ENCODE measurements at regions not wholly inside any gene's neighbourhood (a gene's known extent, or its start where the extent isn't known, plus 50 kb on each side); places are given as distances from the start of the nearest gene placed in this dataset.

- peak overlapping the region; percentile 55 for H3K27ac ChIP-seq (ENCODE audit: poor library complexity, severe bottlenecking)
- H3K36me3 ChIP-seq (ENCODE audit: low read depth) = no peaks in the 10 kb centered on the region
- peaks cover 56% of the 10 kb centered on the region for H3K4me1 ChIP-seq (ENCODE audit: insufficient read depth, poor library complexity, severe bottlenecking)
- ATAC-seq (ENCODE audit: low read depth) = no peak
- no peaks in the 10 kb centered on the region for H3K9me3 ChIP-seq (ENCODE audit: severe bottlenecking)
- no peak for TF ChIP-seq CTCF (IDR thresholded peaks at IDR 0.05; ENCODE audit: poor library complexity, severe bottlenecking)
- H3K27me3 ChIP-seq (ENCODE audit: insufficient read depth, poor library complexity, severe bottlenecking) = no peaks in the 10 kb centered on the region
- H3K4me3 ChIP-seq (ENCODE audit: severe bottlenecking) = no peak overlapping the region
- DNase-seq (ENCODE audit: low spot score) = no peak
Observed at GRCh38 chr13:106099765-106100164, 435.7 kb downstream of the EFNB2 start.

DNA sequence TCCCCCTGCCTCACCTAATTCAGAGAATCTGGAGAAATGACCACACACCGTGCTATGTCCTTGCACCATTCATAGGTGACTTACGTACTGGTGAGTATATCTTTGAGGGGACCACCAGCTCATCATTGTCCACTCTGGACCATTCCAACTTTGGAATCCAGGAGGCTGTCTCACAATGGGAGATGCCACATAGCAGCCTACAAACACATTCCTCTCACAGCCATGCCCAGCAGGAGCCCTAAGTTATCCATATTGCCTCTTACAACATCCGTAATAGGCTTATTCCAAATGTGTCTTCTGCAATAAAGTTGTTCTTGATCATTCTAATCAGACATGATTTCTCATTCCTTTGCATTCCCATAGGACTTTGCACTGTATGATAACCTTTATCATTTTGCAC is 436.7 kb downstream of the EFNB2 start:
- Histone ChIP-seq H3K4me1 (ENCODE audit: insufficient read depth, poor library complexity, severe bottlenecking) (peaks cover 46% of the 10 kb centered on the region), H3K27ac (ENCODE audit: poor library complexity, severe bottlenecking) (no peak overlapping the region), H3K36me3 (ENCODE audit: low read depth) (no peaks in the 10 kb centered on the region), H3K9me3 (ENCODE audit: severe bottlenecking) (no peaks in the 10 kb centered on the region), H3K4me3 (ENCODE audit: severe bottlenecking) (no peak overlapping the region), H3K27me3 (ENCODE audit: insufficient read depth, poor library complexity, severe bottlenecking) (no peaks in the 10 kb centered on the region)
- no peak for ATAC-seq (ENCODE audit: low read depth)
- no peak for TF ChIP-seq CTCF (IDR thresholded peaks at IDR 0.05; ENCODE audit: poor library complexity, severe bottlenecking)
- no peak for DNase-seq (ENCODE audit: low spot score)

DNA sequence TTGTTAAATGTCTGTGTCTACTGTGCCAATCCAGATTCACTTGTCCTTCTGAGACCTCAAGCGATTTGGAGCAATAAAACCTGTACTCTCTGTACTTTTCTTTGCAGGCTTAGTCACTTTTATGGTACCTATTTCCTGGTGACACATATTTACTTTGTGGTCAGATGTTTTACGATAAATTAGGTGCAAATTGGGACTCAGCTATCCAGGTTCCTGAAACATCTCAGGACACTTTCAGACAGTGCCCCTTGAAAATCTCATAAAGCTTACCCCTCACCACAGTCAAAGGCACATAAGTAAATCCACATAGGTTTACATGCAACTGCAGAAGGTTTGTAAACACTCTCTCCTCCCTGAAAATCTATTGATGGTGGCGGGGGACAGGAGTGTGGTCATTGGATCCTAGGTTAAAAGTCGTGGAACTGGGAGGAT is 438.8 kb downstream of the EFNB2 start:
- no peak for TF ChIP-seq CTCF (IDR thresholded peaks at IDR 0.05; ENCODE audit: poor library complexity, severe bottlenecking)
- ATAC-seq (ENCODE audit: low read depth) (peak; percentile 91), DNase-seq (ENCODE audit: low spot score) (no peak)
- Histone ChIP-seq H3K4me1 (ENCODE audit: insufficient read depth, poor library complexity, severe bottlenecking) (peaks cover 39% of the 10 kb centered on the region), H3K9me3 (ENCODE audit: severe bottlenecking) (no peaks in the 10 kb centered on the region), H3K36me3 (ENCODE audit: low read depth) (no peaks in the 10 kb centered on the region), H3K27me3 (ENCODE audit: insufficient read depth, poor library complexity, severe bottlenecking) (no peaks in the 10 kb centered on the region), H3K4me3 (ENCODE audit: severe bottlenecking) (no peak overlapping the region), H3K27ac (ENCODE audit: poor library complexity, severe bottlenecking) (peak overlapping the region; percentile 85)

DNA sequence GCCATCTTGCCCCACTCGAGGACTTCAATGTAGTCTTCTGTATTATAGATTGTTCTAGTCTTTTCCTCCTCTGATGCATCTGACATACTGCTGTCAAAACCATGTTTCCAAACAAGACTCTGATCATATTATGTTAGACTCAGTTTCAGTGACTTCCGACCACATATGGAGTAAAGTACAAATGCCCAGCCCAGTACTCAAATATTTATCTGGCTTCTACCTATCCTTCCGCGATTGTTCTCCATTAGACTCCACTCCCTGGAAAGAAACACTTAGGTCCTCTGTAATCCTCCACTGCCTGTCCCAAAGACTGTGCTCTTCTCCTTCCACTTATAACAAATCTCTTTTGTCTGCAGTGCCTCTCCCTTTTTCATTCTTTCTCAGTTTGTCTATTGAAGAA is 439.5 kb downstream of the EFNB2 start:
- Histone ChIP-seq H3K9me3 (ENCODE audit: severe bottlenecking) (no peaks in the 10 kb centered on the region), H3K4me3 (ENCODE audit: severe bottlenecking) (no peak overlapping the region), H3K27ac (ENCODE audit: poor library complexity, severe bottlenecking) (peak overlapping the region; percentile 85), H3K27me3 (ENCODE audit: insufficient read depth, poor library complexity, severe bottlenecking) (no peaks in the 10 kb centered on the region), H3K4me1 (ENCODE audit: insufficient read depth, poor library complexity, severe bottlenecking) (peaks cover 39% of the 10 kb centered on the region), H3K36me3 (ENCODE audit: low read depth) (no peaks in the 10 kb centered on the region)
- ATAC-seq (ENCODE audit: low read depth) = no peak
- TF ChIP-seq CTCF (IDR thresholded peaks at IDR 0.05; ENCODE audit: poor library complexity, severe bottlenecking) = no peak
- no peak for DNase-seq (ENCODE audit: low spot score)

DNA sequence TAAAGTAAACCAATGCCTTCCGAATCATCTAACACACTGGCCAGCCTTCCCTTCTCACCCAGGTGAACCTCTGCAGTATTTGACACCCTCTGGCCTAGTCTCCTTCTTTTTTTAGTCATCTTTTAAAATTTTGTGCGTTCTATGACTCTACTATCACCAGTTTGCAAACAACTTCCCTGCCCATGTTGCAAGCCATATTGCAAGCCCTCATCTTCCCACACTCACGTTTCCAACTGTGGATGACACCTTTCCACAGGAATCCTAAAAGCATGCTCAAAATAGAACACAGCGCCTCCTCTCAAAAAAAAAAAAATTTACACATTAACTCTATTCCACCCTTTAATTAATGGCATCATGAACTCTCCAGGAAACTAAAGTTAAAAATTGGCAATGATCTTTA is 440.1 kb downstream of the EFNB2 start:
- Histone ChIP-seq H3K4me1 (ENCODE audit: insufficient read depth, poor library complexity, severe bottlenecking) (peaks cover 39% of the 10 kb centered on the region), H3K4me3 (ENCODE audit: severe bottlenecking) (no peak overlapping the region), H3K27me3 (ENCODE audit: insufficient read depth, poor library complexity, severe bottlenecking) (no peaks in the 10 kb centered on the region), H3K36me3 (ENCODE audit: low read depth) (no peaks in the 10 kb centered on the region), H3K27ac (ENCODE audit: poor library complexity, severe bottlenecking) (peak overlapping the region; percentile 85), H3K9me3 (ENCODE audit: severe bottlenecking) (no peaks in the 10 kb centered on the region)
- DNase-seq (ENCODE audit: low spot score) (no peak), ATAC-seq (ENCODE audit: low read depth) (no peak)
- no peak for TF ChIP-seq CTCF (IDR thresholded peaks at IDR 0.05; ENCODE audit: poor library complexity, severe bottlenecking)

Measured in RWPE2 (cell line).